Activated T-cell treated with anti-CD3 and anti-CD28 coated beads, Interleukin-2, amount 50 U/mL, for 1 hour (primary cell): ENCODE measurements at regions not wholly inside any gene's neighbourhood (a gene's known extent, or its start where the extent isn't known, plus 50 kb on each side); places are given as distances from the start of the nearest gene placed in this dataset.
"Not testable (repeated sequence)": the region's sequence is repeated elsewhere in the genome, so short reads cannot be mapped to it uniquely, and the experiment has no call there.

Source experiments
- DNase-seq: peaks from one replicate; pipeline ENCODE4 v3.0.0-alpha.2; 2020

GRCh38 chr14:56351861-56352260 lies 227.7 kb upstream of the TMEM260 start:
- DNase-seq, result no peak

GRCh38 chr14:56352999-56353398 lies 226.6 kb upstream of the TMEM260 start:
- no peak for DNase-seq

- DNase-seq, result no peak
These were observed 222.2 kb upstream of the TMEM260 start for GRCh38 chr14:56357428-56357827.

- no peak for DNase-seq
These were observed 221.3 kb upstream of the TMEM260 start for GRCh38 chr14:56358275-56358674.

- no peak for DNase-seq
These were observed 220.6 kb upstream of the TMEM260 start for GRCh38 chr14:56358851-56359614.

GRCh38 chr14:56365663-56366062 lies 213.9 kb upstream of the TMEM260 start:
- not testable (repeated sequence) for DNase-seq

GRCh38 chr14:56367416-56367815 lies 212.2 kb upstream of the TMEM260 start:
- DNase-seq, result no peak

- DNase-seq, result no peak
These were observed 207.9 kb upstream of the TMEM260 start for GRCh38 chr14:56371737-56372136.

GRCh38 chr14:56374421-56374820 lies 205.2 kb upstream of the TMEM260 start:
- DNase-seq, result no peak

GRCh38 chr14:56378046-56378445 lies 201.6 kb upstream of the TMEM260 start:
- no peak for DNase-seq

GRCh38 chr14:56378475-56378877 lies 201.1 kb upstream of the TMEM260 start:
- DNase-seq, result no peak

- no peak for DNase-seq
These were observed 199.6 kb upstream of the TMEM260 start for GRCh38 chr14:56379956-56380355.

- DNase-seq, result no peak
These were observed 193.6 kb upstream of the TMEM260 start for GRCh38 chr14:56386024-56386423.

GRCh38 chr14:56390859-56391258 lies 188.7 kb upstream of the TMEM260 start:
- DNase-seq, result no peak

- DNase-seq, result no peak
These were observed 184.6 kb upstream of the TMEM260 start for GRCh38 chr14:56394826-56395530.

GRCh38 chr14:56400109-56400825 lies 179.3 kb upstream of the TMEM260 start:
- DNase-seq, result no peak

- DNase-seq, result no peak
These were observed 166.8 kb upstream of the TMEM260 start for GRCh38 chr14:56412468-56413434.

GRCh38 chr14:56413721-56414120 lies 165.9 kb upstream of the TMEM260 start:
- no peak for DNase-seq

GRCh38 chr14:56414236-56414635 lies 165.4 kb upstream of the TMEM260 start:
- DNase-seq, result no peak

- DNase-seq, result no peak
These were observed 163.4 kb upstream of the TMEM260 start for GRCh38 chr14:56416213-56416612.

- no peak for DNase-seq
These were observed 162.4 kb upstream of the TMEM260 start for GRCh38 chr14:56417173-56417572.

- DNase-seq, result no peak
These were observed 159.8 kb upstream of the TMEM260 start for GRCh38 chr14:56419750-56420149.

GRCh38 chr14:56422221-56422620 lies 157.4 kb upstream of the TMEM260 start:
- DNase-seq, result no peak
